Body of pancreas (tissue), 4 donors: ENCODE measurements at regions not wholly inside any gene's neighbourhood (a gene's known extent, or its start where the extent isn't known, plus 50 kb on each side); places are given as distances from the start of the nearest gene placed in this dataset.

Experiments
- ATAC-seq: fragments of 150-250 bp; one replicate; pipeline ENCODE4 v1.9.1; 2016
- DNase-seq, 4 donors: peaks; one replicate each; pipeline ENCODE4 v3.0.0-alpha.2; 2019
- H3K27ac ChIP-seq, 4 donors: fragments of 200-600 bp; sonication (generic); 1 replicate in 3 of 4; 2 replicates in 1 of 4; pipeline versions ENCODE4 v1.5.1 to v1.6.1; 2016 to 2019; ENCODE audit warnings: mild to moderate bottlenecking in 1 of 4, mixed read lengths in 1 of 4, moderate library complexity in 1 of 4
- H3K27me3 ChIP-seq, 2 donors: fragments of 200-600 bp; sonication (generic); one replicate each; pipeline ENCODE4 v1.6.0; 2016; ENCODE audit warnings: mild to moderate bottlenecking in 1 of 2
- H3K36me3 ChIP-seq, 2 donors: fragments of 200-600 bp; sonication (generic); replicated peaks in 1 of 2; 2 replicates each; pipeline ENCODE4 v1.5.1; 2016; ENCODE audit warnings: low read depth in 2 of 2; ENCODE audit not compliant: insufficient read depth in 1 of 2
- H3K4me1 ChIP-seq: fragments of 200-600 bp; sonication (generic); one replicate; pipeline ENCODE4 v1.6.0; 2016
- H3K4me3 ChIP-seq, 2 donors: fragments of 200-600 bp; sonication (generic); 1 replicate in 1 of 2; 2 replicates in 1 of 2; pipeline ENCODE4 v1.5.1; 2016 to 2019
- H3K9me3 ChIP-seq, 3 donors: fragments of 200-600 bp; sonication (generic); 1 replicate in 2 of 3; 2 replicates in 1 of 3; pipeline ENCODE4 v1.5.1; 2016
- CTCF ChIP-seq, 7 experiments: fragments of 450-650 bp in 4 of 7; fragments of 200-600 bp in 3 of 7; sonication (generic) in 3 of 7; IDR thresholded peaks; one replicate each; pipeline ENCODE4 v1.5.1; 2016 to 2019; ENCODE audit warnings: antibody characterized with exemption in 7 of 7
- POLR2A ChIP-seq, 3 donors: fragments of 450-650 bp; IDR thresholded peaks; one replicate each; pipeline ENCODE4 v1.6.1; 2016; ENCODE audit warnings: antibody characterized with exemption in 3 of 3, mild to moderate bottlenecking in 2 of 3
- WGBS, 2 donors: methylation state at CpG; one replicate each; pipeline ENCODE4 v1.1.5; 2017; 5-methylcytosine and 5-hydroxymethylcytosine counted together
- intact Hi-C: fragments of 100-400 bp; cut with DNase I; formaldehyde crosslinking; loops from one replicate; pipeline ENCODE4 v1.15.1; 2023

- Histone ChIP-seq H3K27ac (no peak overlapping the region), H3K4me1 (no peaks in the 10 kb centered on the region), H3K36me3 (no peaks in the 10 kb centered on the region), H3K9me3 (no peaks in the 10 kb centered on the region), H3K27me3 (no peaks in the 10 kb centered on the region), H3K4me3 (no peak overlapping the region)
- no peak for DNase-seq
- 68 to 76% methylated on average over 3 of the region's 3 CpGs for WGBS, 2 donors
- TF ChIP-seq CTCF (IDR thresholded peaks at IDR 0.05), result no peak
- no peak for TF ChIP-seq POLR2A (IDR thresholded peaks at IDR 0.05)
- intact Hi-C loops, result no loop called here
- ATAC-seq, result no peak
Observed at GRCh38 chr13:31462766-31463165, 263.0 kb downstream of the B3GLCT start.

- no peak for TF ChIP-seq CTCF (IDR thresholded peaks at IDR 0.05)
- no peak for TF ChIP-seq POLR2A (IDR thresholded peaks at IDR 0.05)
- Histone ChIP-seq H3K27ac (no peak overlapping the region), H3K36me3 (no peaks in the 10 kb centered on the region), H3K27me3 (no peaks in the 10 kb centered on the region), H3K4me3 (no peak overlapping the region), H3K4me1 (no peaks in the 10 kb centered on the region), H3K9me3 (no peaks in the 10 kb centered on the region)
- DNase-seq (no peak), ATAC-seq (no peak)
- 59 to 63% methylated on average over 12 of the region's 12 CpGs for WGBS, 2 donors
- intact Hi-C loops, result no loop called here
Observed at GRCh38 chr13:31468114-31468902, 268.5 kb downstream of the B3GLCT start.

- Histone ChIP-seq H3K4me3 (no peak overlapping the region), H3K27ac (no peak overlapping the region), H3K4me1 (no peaks in the 10 kb centered on the region), H3K27me3 (no peaks in the 10 kb centered on the region), H3K9me3 (no peaks in the 10 kb centered on the region), H3K36me3 (no peaks in the 10 kb centered on the region)
- DNase-seq, result no peak
- ATAC-seq, result no peak
- TF ChIP-seq CTCF (IDR thresholded peaks at IDR 0.05) (no peak), POLR2A (IDR thresholded peaks at IDR 0.05) (no peak)
- intact Hi-C loops, result no loop called here
Observed at GRCh38 chr13:31469377-31469776, 269.6 kb downstream of the B3GLCT start.

- H3K9me3 ChIP-seq, result no peaks in the 10 kb centered on the region
- TF ChIP-seq POLR2A (IDR thresholded peaks at IDR 0.05) (no peak), CTCF (IDR thresholded peaks at IDR 0.05) (no peak)
- H3K4me1 ChIP-seq, result no peaks in the 10 kb centered on the region
- peak in 2 of 4 donors; percentile 5 to 16 for DNase-seq
- no peak overlapping the region for H3K4me3 ChIP-seq
- H3K27ac ChIP-seq, result no peak overlapping the region
- WGBS, 2 donors, result 18 to 26% methylated on average over 6 of the region's 6 CpGs
- no peak for ATAC-seq
- H3K36me3 ChIP-seq, result no peaks in the 10 kb centered on the region
- H3K27me3 ChIP-seq, result no peaks in the 10 kb centered on the region
- intact Hi-C loops, result no loop called here
Observed at GRCh38 chr13:31476266-31476665, 263.1 kb upstream of the RXFP2 start.

- intact Hi-C loops, result no loop called here
- WGBS, 2 donors, result 2 to 7% methylated on average over 2 of the region's 2 CpGs
- no peaks in the 10 kb centered on the region for H3K36me3 ChIP-seq
- no peak for TF ChIP-seq POLR2A (IDR thresholded peaks at IDR 0.05)
- TF ChIP-seq CTCF (IDR thresholded peaks at IDR 0.05), result peak in 1 of 7 experiments; percentile 6
- H3K9me3 ChIP-seq, result no peaks in the 10 kb centered on the region
- H3K4me1 ChIP-seq, result no peaks in the 10 kb centered on the region
- no peak overlapping the region for H3K4me3 ChIP-seq
- no peak for ATAC-seq
- no peak overlapping the region for H3K27ac ChIP-seq
- DNase-seq, result no peak
- no peaks in the 10 kb centered on the region for H3K27me3 ChIP-seq
Observed at GRCh38 chr13:31476753-31477152, 262.6 kb upstream of the RXFP2 start.
